Bronchial epithelial cell (primary cell): ENCODE measurements at regions not wholly inside any gene's neighbourhood (a gene's known extent, or its start where the extent isn't known, plus 50 kb on each side); places are given as distances from the start of the nearest gene placed in this dataset.

Experiments
- DNase-seq: peaks from one replicate; pipeline ENCODE4 v3.0.0-alpha.2; 2010; ENCODE audit warnings: low read depth
- FAIRE-seq: peaks from 2 replicates; lab custom pipeline; 2011; peaks lifted over from hg19 to GRCh38; lab: Jason Lieb, UNC
- H3K27me3 ChIP-seq: 2 replicates; pipeline ENCODE4 v1.5.1; 2011; ENCODE audit warnings: low read length; ENCODE audit not compliant: control insufficient read depth, insufficient read depth
- H3K36me3 ChIP-seq: 2 replicates; pipeline ENCODE4 v1.5.1; 2011; ENCODE audit warnings: low read length; ENCODE audit not compliant: control insufficient read depth, insufficient read depth
- H3K4me3 ChIP-seq: 2 replicates; pipeline ENCODE4 v1.5.1; 2011; ENCODE audit warnings: mild to moderate bottlenecking, low read depth, low read length, control low read depth
- CTCF ChIP-seq: IDR thresholded peaks from 2 replicates; pipeline ENCODE4 v1.5.1; 2011; ENCODE audit warnings: mild to moderate bottlenecking, moderate library complexity, low read length, control low read depth, inconsistent platforms; ENCODE audit not compliant: insufficient read depth, severe bottlenecking

DNA sequence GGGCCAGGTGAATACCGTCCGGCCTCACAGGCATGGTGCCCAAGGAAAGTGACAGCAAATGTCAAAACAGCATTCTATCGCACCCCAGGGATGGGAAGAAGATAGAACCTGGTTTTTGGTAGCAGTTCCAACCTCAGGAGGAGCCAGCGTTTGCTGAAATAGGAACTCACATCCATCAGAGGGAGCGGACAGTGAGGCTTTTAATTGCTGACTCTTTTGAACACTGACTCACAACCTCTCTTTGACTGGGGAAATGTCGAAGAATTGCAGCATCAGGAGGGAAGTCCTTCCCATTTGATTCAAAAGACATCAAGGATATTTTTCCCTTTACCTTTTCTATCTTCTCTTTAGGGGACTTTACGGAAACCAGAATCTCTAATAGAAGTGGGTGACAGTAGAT, 114.2 kb downstream of the UNC5CL start:
- FAIRE-seq (no peak), DNase-seq (no peak)
- no peak for TF ChIP-seq CTCF
- Histone ChIP-seq H3K36me3 (no peaks in the 10 kb centered on the region), H3K4me3 (no peak overlapping the region), H3K27me3 (no peaks in the 10 kb centered on the region)

GRCh38 chr6:40923880-40924279, 115.1 kb downstream of the UNC5CL start:
- no peak for TF ChIP-seq CTCF
- no peaks in the 10 kb centered on the region for H3K27me3 ChIP-seq
- DNase-seq (no peak), FAIRE-seq (no peak)
- H3K36me3 ChIP-seq, result no peaks in the 10 kb centered on the region
- H3K4me3 ChIP-seq, result no peak overlapping the region

DNA sequence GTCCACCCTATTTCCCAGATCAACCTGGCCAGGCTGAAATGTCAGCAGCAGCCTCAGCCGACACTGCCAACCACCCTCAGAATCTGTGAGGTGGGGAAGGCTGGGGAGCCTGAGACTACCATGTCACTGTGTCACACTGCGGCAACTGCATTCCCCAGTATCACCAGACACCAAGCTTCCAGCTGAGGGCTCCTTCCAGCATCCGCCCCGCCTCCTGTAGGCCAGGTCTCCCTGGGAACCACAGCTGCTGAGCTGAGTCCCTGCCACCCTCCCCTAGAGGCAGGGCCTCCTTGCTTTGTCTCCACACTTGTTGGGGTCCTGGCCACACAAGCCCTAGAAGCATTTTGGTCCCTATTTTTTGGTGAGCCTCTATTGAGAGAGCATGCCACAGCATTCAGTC, 115.7 kb downstream of the UNC5CL start:
- Histone ChIP-seq H3K36me3 (no peaks in the 10 kb centered on the region), H3K4me3 (no peak overlapping the region), H3K27me3 (no peaks in the 10 kb centered on the region)
- no peak for FAIRE-seq
- no peak for DNase-seq
- TF ChIP-seq CTCF, result no peak

DNA sequence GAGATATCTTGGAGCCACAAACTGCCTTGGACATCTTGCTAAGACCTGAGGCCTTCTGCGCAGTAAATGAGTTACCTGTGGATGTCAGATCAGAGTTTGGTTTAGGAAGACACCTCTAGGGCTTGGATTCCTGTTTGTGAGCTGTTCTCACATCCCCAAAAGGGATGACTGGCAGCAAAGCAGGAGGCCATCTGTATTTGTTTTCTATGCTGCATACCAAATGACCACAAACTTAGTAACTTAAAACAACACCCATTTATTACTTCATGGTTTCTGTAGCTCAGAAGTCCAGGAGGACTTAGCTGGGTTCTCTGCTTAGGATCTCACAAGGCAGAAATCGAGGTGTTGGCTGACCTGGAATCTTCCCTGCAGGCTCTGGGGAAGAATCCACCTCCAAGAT, 116.7 kb downstream of the UNC5CL start:
- Histone ChIP-seq H3K27me3 (no peaks in the 10 kb centered on the region), H3K36me3 (no peaks in the 10 kb centered on the region), H3K4me3 (no peak overlapping the region)
- FAIRE-seq (no peak), DNase-seq (no peak)
- no peak for TF ChIP-seq CTCF

GRCh38 chr6:40918040-40918651, 120.9 kb downstream of the UNC5CL start:
- no peak for TF ChIP-seq CTCF
- no peaks in the 10 kb centered on the region for H3K36me3 ChIP-seq
- FAIRE-seq (no peak), DNase-seq (no peak)
- no peaks in the 10 kb centered on the region for H3K27me3 ChIP-seq
- no peak overlapping the region for H3K4me3 ChIP-seq

GRCh38 chr6:40917603-40918002, 121.4 kb downstream of the UNC5CL start:
- DNase-seq, result no peak
- no peak for FAIRE-seq
- Histone ChIP-seq H3K36me3 (no peaks in the 10 kb centered on the region), H3K4me3 (no peak overlapping the region), H3K27me3 (no peaks in the 10 kb centered on the region)
- no peak for TF ChIP-seq CTCF
